T-helper 1 cell treated with Interleukin-12 subunit alpha and Interleukin-12 subunit beta and Interleukin-4 antibody, amounts not matched to agents 30 μg/mL and 1 μg/mL, for 36 hours (primary cell): ENCODE measurements at regions not wholly inside any gene's neighbourhood (a gene's known extent, or its start where the extent isn't known, plus 50 kb on each side); places are given as distances from the start of the nearest gene placed in this dataset.

Experiments
- H3K27ac Mint-ChIP-seq: one replicate; pipeline ENCODE4 v1.8.0; 2021; ENCODE audit warnings: mild to moderate bottlenecking, mixed read lengths
- H3K27me3 Mint-ChIP-seq: one replicate; pipeline ENCODE4 v1.8.0; 2021; ENCODE audit warnings: low read depth, mixed read lengths
- H3K36me3 Mint-ChIP-seq: one replicate; pipeline ENCODE4 v1.8.0; 2021; ENCODE audit warnings: low read depth, mixed read lengths
- H3K4me1 Mint-ChIP-seq: one replicate; pipeline ENCODE4 v1.8.0; 2021; ENCODE audit warnings: low read depth, mixed read lengths
- H3K4me3 Mint-ChIP-seq: one replicate; pipeline ENCODE4 v1.8.0; 2021; ENCODE audit warnings: mild to moderate bottlenecking, moderate library complexity, mixed read lengths
- H3K9me3 Mint-ChIP-seq: one replicate; pipeline ENCODE4 v1.8.0; 2021; ENCODE audit warnings: mixed read lengths

GRCh38 chr20:52410731-52411234 is 219.2 kb upstream of the ZFP64 start:
- Mint-ChIP-seq H3K27ac (peak overlapping the region; percentile 92), H3K4me1 (peaks cover 29% of the 10 kb centered on the region), H3K36me3 (no peaks in the 10 kb centered on the region), H3K27me3 (no peaks in the 10 kb centered on the region), H3K4me3 (peak overlapping the region; percentile 63), H3K9me3 (peaks cover 8% of the 10 kb centered on the region)

DNA sequence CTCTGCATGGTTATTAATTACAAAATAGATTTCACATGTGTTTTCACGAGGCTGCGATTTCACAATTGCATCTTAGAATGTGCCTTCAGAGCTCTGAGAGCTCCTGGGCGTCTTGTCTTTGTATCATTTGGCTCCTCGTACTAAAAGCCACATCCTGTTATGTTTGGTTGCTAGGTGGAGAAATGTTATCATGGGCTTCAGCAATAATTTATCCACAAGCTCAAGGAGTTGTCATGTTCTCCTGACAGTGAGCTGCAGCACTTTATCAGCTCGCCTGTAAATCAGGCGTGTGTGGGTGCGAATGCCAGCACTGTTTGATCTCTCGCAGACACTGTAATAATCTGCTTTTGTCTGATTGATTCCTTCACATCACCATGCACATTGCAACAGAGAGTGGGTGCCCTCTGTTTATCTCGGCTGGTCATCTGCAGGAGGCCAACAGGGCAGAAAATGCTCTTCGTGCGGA is 218.6 kb upstream of the ZFP64 start:
- no peaks in the 10 kb centered on the region for H3K27me3 Mint-ChIP-seq
- peaks cover 8% of the 10 kb centered on the region for H3K9me3 Mint-ChIP-seq
- peaks cover 35% of the 10 kb centered on the region for H3K4me1 Mint-ChIP-seq
- H3K27ac Mint-ChIP-seq = peak overlapping the region; percentile 92
- peak overlapping the region; percentile 63 for H3K4me3 Mint-ChIP-seq
- H3K36me3 Mint-ChIP-seq = no peaks in the 10 kb centered on the region

DNA sequence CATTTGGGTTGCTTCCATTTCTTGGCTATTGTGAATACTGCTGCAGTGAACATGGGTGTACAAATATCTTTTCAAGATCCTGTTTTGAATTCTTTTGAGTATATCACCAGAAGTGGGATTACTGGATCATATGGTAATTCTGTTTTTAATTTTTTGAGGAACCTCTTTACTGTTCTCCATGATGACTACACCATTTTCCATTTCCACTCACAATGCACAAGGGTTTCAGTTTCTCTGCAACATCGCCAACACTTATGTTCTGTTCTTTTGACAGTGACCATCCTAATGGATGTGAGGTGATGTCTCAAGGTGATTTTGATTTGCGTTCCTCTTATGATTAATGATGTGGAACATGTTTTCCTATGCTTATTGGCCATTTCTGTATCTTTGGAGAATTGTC is 214.4 kb upstream of the ZFP64 start:
- H3K9me3 Mint-ChIP-seq = no peaks in the 10 kb centered on the region
- H3K4me1 Mint-ChIP-seq = peaks cover 51% of the 10 kb centered on the region
- H3K36me3 Mint-ChIP-seq = no peaks in the 10 kb centered on the region
- no peaks in the 10 kb centered on the region for H3K27me3 Mint-ChIP-seq
- H3K27ac Mint-ChIP-seq = peak overlapping the region; percentile 49
- H3K4me3 Mint-ChIP-seq = no peak overlapping the region

DNA sequence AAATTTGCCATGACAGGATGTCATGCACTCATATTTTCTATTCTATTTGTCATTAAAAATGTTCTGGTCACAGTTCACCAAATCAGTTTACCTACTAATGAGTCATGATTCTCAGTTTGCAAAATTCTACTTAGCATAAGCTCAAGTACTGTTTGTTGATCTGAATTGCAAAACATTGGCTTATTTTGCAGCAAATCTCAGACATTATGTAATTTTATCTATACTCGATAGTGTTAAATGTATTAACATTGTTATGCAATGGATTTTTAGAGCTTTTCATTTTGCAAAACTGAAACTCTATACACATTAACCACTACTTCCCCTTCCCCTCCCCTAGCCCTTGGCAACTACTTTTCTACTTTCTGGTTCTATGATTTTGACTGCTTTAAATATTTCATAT is 213.8 kb upstream of the ZFP64 start:
- Mint-ChIP-seq H3K9me3 (no peaks in the 10 kb centered on the region), H3K4me3 (no peak overlapping the region), H3K36me3 (no peaks in the 10 kb centered on the region), H3K27ac (peak overlapping the region; percentile 49), H3K4me1 (peaks cover 46% of the 10 kb centered on the region), H3K27me3 (no peaks in the 10 kb centered on the region)

DNA sequence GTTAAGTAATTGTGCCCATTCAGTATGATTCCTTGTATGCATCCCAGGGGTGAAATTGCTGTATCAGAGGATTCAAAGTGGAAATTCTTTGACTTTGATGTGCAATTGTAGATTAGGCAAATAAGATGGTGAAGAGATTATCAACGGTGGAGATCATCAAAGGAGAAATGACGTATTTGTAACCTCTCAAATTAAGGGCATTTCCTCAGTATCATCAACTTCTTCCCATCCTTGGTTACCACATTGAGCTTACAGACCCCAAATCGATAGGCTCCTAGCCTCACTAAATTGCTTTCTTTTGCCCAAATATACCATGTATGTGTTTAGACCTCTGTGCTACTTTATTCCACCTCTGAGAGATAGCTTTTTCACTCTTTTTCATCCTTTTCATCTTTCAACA is 213.1 kb upstream of the ZFP64 start:
- H3K27me3 Mint-ChIP-seq = no peaks in the 10 kb centered on the region

DNA sequence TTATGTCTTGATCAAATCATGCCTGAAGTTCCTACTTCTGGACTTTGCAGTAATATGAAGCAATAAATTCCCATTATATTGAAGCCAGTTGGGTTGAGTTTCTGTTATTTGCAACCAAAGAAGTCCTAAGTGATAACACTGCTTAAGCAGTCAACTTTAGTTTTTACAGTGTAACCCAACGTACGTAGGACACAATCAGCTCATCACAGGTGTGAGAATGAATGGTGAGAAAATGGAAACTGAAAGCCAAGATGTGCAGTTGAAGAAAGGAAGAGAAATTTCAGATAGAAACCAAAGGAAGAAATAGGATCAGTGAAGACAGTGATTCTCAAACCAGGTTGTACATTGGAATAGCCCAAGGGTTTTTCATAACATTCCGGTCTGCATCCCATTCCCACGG is 211.4 kb upstream of the ZFP64 start:
- Mint-ChIP-seq H3K27ac (peak overlapping the region; percentile 23), H3K36me3 (no peaks in the 10 kb centered on the region), H3K9me3 (no peaks in the 10 kb centered on the region), H3K4me1 (peaks cover 41% of the 10 kb centered on the region), H3K27me3 (no peaks in the 10 kb centered on the region), H3K4me3 (peak overlapping the region; percentile 25)

More for the DNA sequence above, 213.1 kb upstream of the ZFP64 start:
- Mint-ChIP-seq H3K4me1 (peaks cover 38% of the 10 kb centered on the region), H3K4me3 (peak overlapping the region; percentile 22), H3K36me3 (no peaks in the 10 kb centered on the region), H3K9me3 (no peaks in the 10 kb centered on the region), H3K27ac (peak overlapping the region; percentile 49)

DNA sequence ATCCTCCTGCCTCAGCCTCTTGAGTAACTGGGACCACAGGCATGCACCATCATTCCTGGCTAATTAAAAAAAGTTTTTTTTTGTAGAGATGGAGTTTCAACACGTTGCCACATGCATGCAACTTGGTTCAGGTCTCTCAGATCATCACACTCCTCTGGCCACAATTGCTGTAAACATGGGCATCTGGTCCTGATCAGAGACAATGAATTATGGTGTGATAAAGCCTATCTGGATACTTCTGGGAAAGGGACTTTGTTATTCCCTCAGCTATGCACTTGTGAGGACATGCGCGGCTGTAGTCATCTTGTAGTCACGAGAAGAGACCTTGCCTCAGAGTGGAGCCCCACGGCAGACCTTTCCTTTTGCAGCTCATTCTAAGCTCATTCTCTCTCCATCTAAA is 210.9 kb upstream of the ZFP64 start:
- no peak overlapping the region for H3K4me3 Mint-ChIP-seq
- no peak overlapping the region for H3K27ac Mint-ChIP-seq
- H3K9me3 Mint-ChIP-seq = no peaks in the 10 kb centered on the region
- peaks cover 41% of the 10 kb centered on the region for H3K4me1 Mint-ChIP-seq
- H3K27me3 Mint-ChIP-seq = no peaks in the 10 kb centered on the region
- no peaks in the 10 kb centered on the region for H3K36me3 Mint-ChIP-seq

GRCh38 chr20:52401431-52401830 is 209.9 kb upstream of the ZFP64 start:
- peaks cover 37% of the 10 kb centered on the region for H3K4me1 Mint-ChIP-seq

DNA sequence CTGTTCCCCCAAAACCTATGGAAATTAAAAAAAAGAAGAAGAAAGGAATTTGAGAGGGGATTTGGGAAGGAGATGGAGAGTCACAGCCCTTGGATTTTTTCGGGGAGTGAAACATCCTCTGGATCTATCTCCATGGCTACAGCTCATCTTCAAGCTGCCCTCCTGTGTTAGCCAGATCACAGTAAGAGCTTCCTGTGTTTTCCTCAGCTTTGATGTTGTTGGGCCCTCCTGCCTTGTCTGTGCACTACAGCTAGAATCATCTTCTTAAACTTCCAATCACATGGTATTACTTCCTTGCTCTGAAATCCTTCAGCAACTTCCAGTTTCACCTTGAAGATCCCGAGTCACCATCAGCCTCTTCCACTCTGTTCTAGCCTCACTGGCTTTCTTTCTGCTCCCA is 207.8 kb upstream of the ZFP64 start:
- H3K4me3 Mint-ChIP-seq = no peak overlapping the region
- H3K27ac Mint-ChIP-seq = no peak overlapping the region
- no peaks in the 10 kb centered on the region for H3K27me3 Mint-ChIP-seq
- no peaks in the 10 kb centered on the region for H3K9me3 Mint-ChIP-seq
- H3K4me1 Mint-ChIP-seq = peaks cover 17% of the 10 kb centered on the region
- H3K36me3 Mint-ChIP-seq = peaks cover 5% of the 10 kb centered on the region

More at GRCh38 chr20:52401431-52401830, 209.9 kb upstream of the ZFP64 start:
- Mint-ChIP-seq H3K27me3 (no peaks in the 10 kb centered on the region), H3K9me3 (no peaks in the 10 kb centered on the region), H3K27ac (no peak overlapping the region), H3K4me3 (no peak overlapping the region), H3K36me3 (no peaks in the 10 kb centered on the region)

DNA sequence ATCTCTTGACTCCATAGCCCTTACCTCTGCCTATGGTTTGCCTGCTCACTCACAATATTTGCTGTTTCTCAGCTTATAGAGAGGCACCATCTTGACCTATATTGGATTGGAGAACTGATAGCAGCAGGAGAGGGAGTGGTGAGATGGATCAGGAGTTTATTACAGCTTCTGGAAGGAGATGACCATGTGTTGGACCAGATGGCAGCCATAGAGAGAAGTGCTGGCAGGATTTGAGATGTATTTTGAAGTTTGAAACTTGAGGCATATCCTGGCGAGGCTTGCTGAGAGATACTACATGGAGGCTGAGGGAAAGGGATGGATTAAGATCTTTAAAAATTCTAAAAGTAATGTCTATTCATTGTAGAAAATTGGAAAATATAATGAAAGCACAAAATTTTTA is 198.0 kb upstream of the ZFP64 start:
- Mint-ChIP-seq H3K4me1 (no peaks in the 10 kb centered on the region), H3K9me3 (peaks cover 8% of the 10 kb centered on the region), H3K4me3 (no peak overlapping the region), H3K27me3 (no peaks in the 10 kb centered on the region), H3K27ac (no peak overlapping the region), H3K36me3 (peaks cover 3% of the 10 kb centered on the region)

GRCh38 chr20:52383995-52384621 is 192.5 kb upstream of the ZFP64 start:
- Mint-ChIP-seq H3K4me3 (no peak overlapping the region), H3K36me3 (no peaks in the 10 kb centered on the region), H3K9me3 (no peaks in the 10 kb centered on the region), H3K27ac (no peak overlapping the region), H3K27me3 (no peaks in the 10 kb centered on the region), H3K4me1 (no peaks in the 10 kb centered on the region)

GRCh38 chr20:52382933-52383332 is 191.4 kb upstream of the ZFP64 start:
- Mint-ChIP-seq H3K9me3 (no peaks in the 10 kb centered on the region), H3K27me3 (no peaks in the 10 kb centered on the region), H3K27ac (no peak overlapping the region), H3K4me1 (no peaks in the 10 kb centered on the region), H3K36me3 (no peaks in the 10 kb centered on the region), H3K4me3 (no peak overlapping the region)

DNA sequence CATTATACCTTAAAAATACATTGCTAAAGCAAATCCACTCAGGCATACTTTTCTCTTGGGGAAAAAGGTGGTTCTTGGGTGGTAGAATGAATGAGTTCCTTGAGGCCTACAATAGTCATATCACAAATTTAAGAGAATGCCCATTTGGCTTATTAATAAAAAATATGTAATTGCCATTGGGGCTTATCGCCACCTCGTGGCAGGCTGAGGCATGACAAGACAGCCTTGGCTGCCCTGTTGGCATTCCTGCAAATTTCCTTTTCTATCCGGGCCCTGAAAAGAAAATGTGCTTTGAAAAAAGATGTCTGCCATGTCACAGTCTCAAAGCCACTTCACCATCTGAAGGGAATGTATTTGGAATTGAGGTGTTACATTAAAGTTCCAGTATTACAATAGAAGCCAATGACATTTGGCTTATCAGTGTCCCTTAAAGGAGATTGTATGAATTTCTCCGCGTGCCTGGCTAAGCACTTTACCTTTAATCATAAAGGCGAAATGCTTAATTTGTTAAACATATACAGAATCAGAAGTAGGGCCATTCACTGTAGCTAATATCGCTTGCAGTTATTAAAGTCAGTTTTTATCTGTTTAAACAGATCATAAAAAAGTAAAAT is 188.3 kb upstream of the ZFP64 start:
- no peaks in the 10 kb centered on the region for H3K27me3 Mint-ChIP-seq
- no peak overlapping the region for H3K4me3 Mint-ChIP-seq
- H3K4me1 Mint-ChIP-seq = no peaks in the 10 kb centered on the region
- no peaks in the 10 kb centered on the region for H3K36me3 Mint-ChIP-seq
- peaks cover 4% of the 10 kb centered on the region for H3K9me3 Mint-ChIP-seq
- no peak overlapping the region for H3K27ac Mint-ChIP-seq

- Mint-ChIP-seq H3K27ac (no peak overlapping the region), H3K9me3 (peaks cover 4% of the 10 kb centered on the region), H3K36me3 (no peaks in the 10 kb centered on the region), H3K27me3 (no peaks in the 10 kb centered on the region), H3K4me3 (no peak overlapping the region), H3K4me1 (no peaks in the 10 kb centered on the region)
Measured at GRCh38 chr20:52372169-52372568, 180.6 kb upstream of the ZFP64 start.

GRCh38 chr20:52365688-52366087 is 174.1 kb upstream of the ZFP64 start:
- Mint-ChIP-seq H3K27ac (no peak overlapping the region), H3K4me1 (no peaks in the 10 kb centered on the region), H3K4me3 (no peak overlapping the region), H3K27me3 (no peaks in the 10 kb centered on the region), H3K36me3 (no peaks in the 10 kb centered on the region), H3K9me3 (no peaks in the 10 kb centered on the region)
